ENCODE measurements at regions not wholly inside any gene's neighbourhood (a gene's known extent, or its start where the extent isn't known, plus 50 kb on each side); places are given as distances from the start of the nearest gene placed in this dataset.

GRCh38 chr10:107899502-107900062 is 735.1 kb upstream of the SORCS1 start:
- intact Hi-C loops (cut with micrococcal nuclease) = no loop called here
- no peak for DNase-seq
- Histone ChIP-seq H3K4me3 (ENCODE audit: low read length in 2 of 2) (no peak overlapping the region), H3K36me3 (ENCODE audit: insufficient read depth, low read length) (no peaks in the 10 kb centered on the region), H3K27ac (ENCODE audit: low read depth, low read length) (no peak overlapping the region), H3K4me1 (ENCODE audit: insufficient read depth, low read length) (no peaks in the 10 kb centered on the region), H3K9me3 (ENCODE audit: control insufficient read depth in 1 of 2, low read length in 2 of 2) (no peaks in the 10 kb centered on the region), H3K27me3 (ENCODE audit: insufficient read depth, low read length) (no peaks in the 10 kb centered on the region)
- H3K36me3 Mint-ChIP-seq = no peaks in the 10 kb centered on the region
- no peaks in the 10 kb centered on the region for H3K4me1 Mint-ChIP-seq
- H3K4me3 Mint-ChIP-seq = no peak overlapping the region
- H3K9me3 Mint-ChIP-seq = peaks cover 2 to 21% (median 13%) of the 10 kb centered on the region in 8 donors
- H3K27me3 Mint-ChIP-seq = no peaks in the 10 kb centered on the region
- ChIA-PET POLR2A (ENCODE audit: partially characterized antibody) (no interaction called here), CTCF (ENCODE audit: partially characterized antibody) (no interaction called here)
- H3K27ac Mint-ChIP-seq = no peak overlapping the region

DNA sequence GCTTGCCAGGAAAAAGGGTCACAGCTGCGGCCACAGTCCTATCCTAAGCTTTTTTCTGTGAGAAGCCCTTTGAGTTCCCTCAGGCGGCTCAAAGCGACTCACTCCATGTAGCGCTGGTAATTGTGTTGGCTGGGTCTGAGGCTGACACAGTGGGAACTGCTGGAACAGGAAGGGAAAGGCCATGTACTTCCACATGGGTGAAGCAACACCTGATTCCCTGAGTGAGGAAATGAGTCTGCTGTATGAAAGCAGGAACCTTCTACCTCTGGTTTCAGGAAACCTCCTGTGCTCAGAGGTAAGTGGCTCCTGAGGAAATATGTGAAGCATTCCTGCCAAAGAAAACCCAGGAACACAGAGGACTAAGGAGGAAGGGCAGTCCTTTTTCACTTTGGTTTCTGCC is 734.6 kb upstream of the SORCS1 start:
- ChIA-PET CTCF (ENCODE audit: partially characterized antibody) (no interaction called here), POLR2A (ENCODE audit: partially characterized antibody) (no interaction called here)
- peaks cover 0 to 26% (median 12%) of the 10 kb centered on the region in 8 donors for H3K9me3 Mint-ChIP-seq
- Histone ChIP-seq H3K4me1 (ENCODE audit: insufficient read depth, low read length) (no peaks in the 10 kb centered on the region), H3K27me3 (ENCODE audit: insufficient read depth, low read length) (no peaks in the 10 kb centered on the region), H3K4me3 (ENCODE audit: low read length in 2 of 2) (no peak overlapping the region), H3K9me3 (ENCODE audit: control insufficient read depth in 1 of 2, low read length in 2 of 2) (no peaks in the 10 kb centered on the region), H3K36me3 (ENCODE audit: insufficient read depth, low read length) (no peaks in the 10 kb centered on the region), H3K27ac (ENCODE audit: low read depth, low read length) (no peak overlapping the region)
- H3K4me1 Mint-ChIP-seq = no peaks in the 10 kb centered on the region
- no peak overlapping the region for H3K4me3 Mint-ChIP-seq
- DNase-seq = no peak
- H3K36me3 Mint-ChIP-seq = no peaks in the 10 kb centered on the region
- H3K27ac Mint-ChIP-seq = no peak overlapping the region
- no peaks in the 10 kb centered on the region for H3K27me3 Mint-ChIP-seq
- intact Hi-C loops (cut with micrococcal nuclease) = no loop called here

- Histone ChIP-seq H3K9me3 (ENCODE audit: control insufficient read depth in 1 of 2, low read length in 2 of 2) (no peaks in the 10 kb centered on the region), H3K27me3 (ENCODE audit: insufficient read depth, low read length) (no peaks in the 10 kb centered on the region), H3K36me3 (ENCODE audit: insufficient read depth, low read length) (no peaks in the 10 kb centered on the region), H3K4me1 (ENCODE audit: insufficient read depth, low read length) (no peaks in the 10 kb centered on the region), H3K27ac (ENCODE audit: low read depth, low read length) (no peak overlapping the region), H3K4me3 (ENCODE audit: low read length in 2 of 2) (no peak overlapping the region)
- H3K36me3 Mint-ChIP-seq = no peaks in the 10 kb centered on the region
- H3K4me1 Mint-ChIP-seq = no peaks in the 10 kb centered on the region
- no peak overlapping the region for H3K27ac Mint-ChIP-seq
- H3K27me3 Mint-ChIP-seq = no peaks in the 10 kb centered on the region
- no peak for DNase-seq
- intact Hi-C loops (cut with micrococcal nuclease) = no loop called here
- CTCF ChIA-PET (ENCODE audit: partially characterized antibody) = no interaction called here
- POLR2A ChIA-PET (ENCODE audit: partially characterized antibody) = no interaction called here
- no peak overlapping the region for H3K4me3 Mint-ChIP-seq
- peaks cover 0 to 28% (median 12%) of the 10 kb centered on the region in 8 donors for H3K9me3 Mint-ChIP-seq
Measured at GRCh38 chr10:107898392-107898791, 733.9 kb upstream of the SORCS1 start.

- H3K9me3 Mint-ChIP-seq = peaks cover 0 to 24% (median 6%) of the 10 kb centered on the region in 8 donors
- H3K27me3 Mint-ChIP-seq = no peaks in the 10 kb centered on the region
- Histone ChIP-seq H3K27ac (ENCODE audit: low read depth, low read length) (no peak overlapping the region), H3K36me3 (ENCODE audit: insufficient read depth, low read length) (no peaks in the 10 kb centered on the region), H3K4me3 (ENCODE audit: low read length in 2 of 2) (no peak overlapping the region), H3K27me3 (ENCODE audit: insufficient read depth, low read length) (no peaks in the 10 kb centered on the region), H3K9me3 (ENCODE audit: control insufficient read depth in 1 of 2, low read length in 2 of 2) (no peaks in the 10 kb centered on the region), H3K4me1 (ENCODE audit: insufficient read depth, low read length) (no peaks in the 10 kb centered on the region)
- H3K4me3 Mint-ChIP-seq = no peak overlapping the region
- ChIA-PET CTCF (ENCODE audit: partially characterized antibody) (no interaction called here), POLR2A (ENCODE audit: partially characterized antibody) (no interaction called here)
- intact Hi-C loops (cut with micrococcal nuclease) = no loop called here
- no peaks in the 10 kb centered on the region for H3K4me1 Mint-ChIP-seq
- DNase-seq = no peak
- H3K36me3 Mint-ChIP-seq = no peaks in the 10 kb centered on the region
- no peak overlapping the region for H3K27ac Mint-ChIP-seq
Measured at GRCh38 chr10:107894516-107894915, 730.0 kb upstream of the SORCS1 start.

DNA sequence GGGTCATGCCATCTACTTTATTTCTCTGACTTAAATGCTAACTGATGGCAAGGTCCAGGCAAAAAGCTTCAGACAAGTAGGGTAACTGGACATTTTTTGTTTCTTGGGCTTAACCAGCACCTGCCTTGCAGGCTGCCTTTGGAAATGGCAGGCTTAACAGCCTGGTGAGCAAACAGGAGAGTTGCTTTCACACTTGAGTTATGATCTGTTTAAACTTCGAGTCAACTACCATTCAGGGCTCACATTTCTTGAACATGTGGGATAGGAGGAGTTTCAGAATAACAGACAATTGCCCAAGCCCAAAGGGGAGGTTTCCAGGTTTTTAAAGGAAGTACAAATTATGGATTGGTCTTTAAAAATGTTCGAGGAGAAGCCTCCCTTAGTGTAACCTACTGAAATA is 724.6 kb upstream of the SORCS1 start:
- Mint-ChIP-seq H3K27me3 (no peaks in the 10 kb centered on the region), H3K36me3 (no peaks in the 10 kb centered on the region), H3K9me3 (peaks cover 0 to 26% (median 8%) of the 10 kb centered on the region in 8 donors), H3K27ac (no peak overlapping the region), H3K4me1 (no peaks in the 10 kb centered on the region), H3K4me3 (no peak overlapping the region)
- H3K27me3 ChIP-seq (ENCODE audit: insufficient read depth, low read length) = no peaks in the 10 kb centered on the region
- DNase-seq = no peak
- H3K9me3 ChIP-seq (ENCODE audit: control insufficient read depth in 1 of 2, low read length in 2 of 2) = no peaks in the 10 kb centered on the region
- ChIA-PET CTCF (ENCODE audit: partially characterized antibody) (no interaction called here), POLR2A (ENCODE audit: partially characterized antibody) (no interaction called here)
- no peaks in the 10 kb centered on the region for H3K36me3 ChIP-seq (ENCODE audit: insufficient read depth, low read length)
- H3K4me1 ChIP-seq (ENCODE audit: insufficient read depth, low read length) = no peaks in the 10 kb centered on the region
- intact Hi-C loops (cut with micrococcal nuclease) = no loop called here
- H3K4me3 ChIP-seq (ENCODE audit: low read length in 2 of 2) = no peak overlapping the region
- H3K27ac ChIP-seq (ENCODE audit: low read depth, low read length) = no peak overlapping the region

GRCh38 chr10:107880185-107880584 is 715.7 kb upstream of the SORCS1 start:
- POLR2A ChIA-PET (ENCODE audit: partially characterized antibody) = no interaction called here
- intact Hi-C loops (cut with micrococcal nuclease) = no loop called here
- Mint-ChIP-seq H3K36me3 (no peaks in the 10 kb centered on the region), H3K9me3 (peaks cover 2 to 48% (median 17%) of the 10 kb centered on the region in 8 donors), H3K27ac (no peak overlapping the region), H3K4me1 (no peaks in the 10 kb centered on the region), H3K4me3 (no peak overlapping the region), H3K27me3 (no peaks in the 10 kb centered on the region)
- no peak for DNase-seq
- CTCF ChIA-PET (ENCODE audit: partially characterized antibody) = no interaction called here
- Histone ChIP-seq H3K9me3 (ENCODE audit: control insufficient read depth in 1 of 2, low read length in 2 of 2) (no peaks in the 10 kb centered on the region), H3K27me3 (ENCODE audit: insufficient read depth, low read length) (no peaks in the 10 kb centered on the region), H3K27ac (ENCODE audit: low read depth, low read length) (no peak overlapping the region), H3K36me3 (ENCODE audit: insufficient read depth, low read length) (no peaks in the 10 kb centered on the region), H3K4me3 (ENCODE audit: low read length in 2 of 2) (no peak overlapping the region), H3K4me1 (ENCODE audit: insufficient read depth, low read length) (no peaks in the 10 kb centered on the region)

DNA sequence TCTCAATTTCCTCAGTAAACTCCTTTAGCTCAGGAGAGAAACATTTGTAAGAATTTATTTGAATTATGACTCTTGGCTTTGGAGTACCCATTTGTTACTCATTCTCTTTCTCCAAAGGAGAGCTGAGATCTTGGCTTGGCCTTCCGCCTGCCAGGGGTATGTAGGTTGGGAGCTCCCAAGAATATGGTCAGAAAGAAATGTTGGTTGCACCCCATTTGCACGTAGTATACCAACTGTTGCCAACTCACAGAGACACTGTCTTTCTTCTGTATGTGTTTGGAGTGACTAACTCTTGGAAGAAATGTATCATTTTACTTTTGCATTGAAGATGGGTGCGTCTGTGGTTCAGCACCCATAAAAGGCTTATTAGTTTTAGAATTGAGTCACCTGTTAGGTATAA is 708.5 kb upstream of the SORCS1 start:
- H3K27me3 ChIP-seq (ENCODE audit: insufficient read depth, low read length) = no peaks in the 10 kb centered on the region
- no peaks in the 10 kb centered on the region for H3K4me1 ChIP-seq (ENCODE audit: insufficient read depth, low read length)
- POLR2A ChIA-PET (ENCODE audit: partially characterized antibody) = no interaction called here
- no peaks in the 10 kb centered on the region for H3K36me3 Mint-ChIP-seq
- H3K4me1 Mint-ChIP-seq = no peaks in the 10 kb centered on the region
- CTCF ChIA-PET (ENCODE audit: partially characterized antibody) = no interaction called here
- no peaks in the 10 kb centered on the region for H3K36me3 ChIP-seq (ENCODE audit: insufficient read depth, low read length)
- no peak overlapping the region for H3K27ac Mint-ChIP-seq
- H3K4me3 Mint-ChIP-seq = no peak overlapping the region
- H3K9me3 ChIP-seq (ENCODE audit: control insufficient read depth in 1 of 2, low read length in 2 of 2) = no peaks in the 10 kb centered on the region
- H3K27me3 Mint-ChIP-seq = no peaks in the 10 kb centered on the region
- H3K4me3 ChIP-seq (ENCODE audit: low read length in 2 of 2) = no peak overlapping the region
- intact Hi-C loops (cut with micrococcal nuclease) = no loop called here
- H3K9me3 Mint-ChIP-seq = peaks cover 0 to 27% (median 7%) of the 10 kb centered on the region in 8 donors
- DNase-seq = no peak
- no peak overlapping the region for H3K27ac ChIP-seq (ENCODE audit: low read depth, low read length)

GRCh38 chr10:107865691-107866090 is 701.2 kb upstream of the SORCS1 start:
- no peak overlapping the region for H3K27ac Mint-ChIP-seq

More at GRCh38 chr10:107865691-107866090, 701.2 kb upstream of the SORCS1 start:
- Histone ChIP-seq H3K9me3 (ENCODE audit: control insufficient read depth in 1 of 2, low read length in 2 of 2) (no peaks in the 10 kb centered on the region), H3K4me3 (ENCODE audit: low read length in 2 of 2) (no peak overlapping the region), H3K36me3 (ENCODE audit: insufficient read depth, low read length) (no peaks in the 10 kb centered on the region), H3K27me3 (ENCODE audit: insufficient read depth, low read length) (no peaks in the 10 kb centered on the region), H3K4me1 (ENCODE audit: insufficient read depth, low read length) (no peaks in the 10 kb centered on the region), H3K27ac (ENCODE audit: low read depth, low read length) (no peak overlapping the region)
- H3K36me3 Mint-ChIP-seq = no peaks in the 10 kb centered on the region
- no peak for DNase-seq
- H3K4me3 Mint-ChIP-seq = no peak overlapping the region
- peaks cover 0 to 6% (median 4%) of the 10 kb centered on the region in 8 donors for H3K9me3 Mint-ChIP-seq
- intact Hi-C loops (cut with micrococcal nuclease) = no loop called here
- H3K4me1 Mint-ChIP-seq = no peaks in the 10 kb centered on the region
- ChIA-PET POLR2A (ENCODE audit: partially characterized antibody) (interaction anchor here (0.6 kb wide), 1 partner anchor 165 kb away, joined by 3 read pairs; no protein-coding TSS in a partner anchor), CTCF (ENCODE audit: partially characterized antibody) (no interaction called here)
- no peaks in the 10 kb centered on the region for H3K27me3 Mint-ChIP-seq
